Mucosa of descending colon (tissue), 3 donors: ENCODE measurements at regions not wholly inside any gene's neighbourhood (a gene's known extent, or its start where the extent isn't known, plus 50 kb on each side); places are given as distances from the start of the nearest gene placed in this dataset.

Experiments
- ATAC-seq: fragments of 200-7000 bp; cut with Tn5 transposase; one replicate; pipeline ENCODE4 v1.9.1; 2020; ENCODE audit warnings: mild to moderate bottlenecking, moderate library complexity
- DNase-seq, 3 donors: peaks; one replicate each; pipeline ENCODE4 v3.0.0-alpha.2; 2020
- H3K36me3 ChIP-seq: fragments of 200-600 bp; one replicate; pipeline ENCODE4 v1.8.0; 2021; ENCODE audit warnings: low read depth, mild to moderate bottlenecking
- H3K4me1 ChIP-seq: fragments of 200-600 bp; one replicate; pipeline ENCODE4 v1.8.0; 2021; ENCODE audit warnings: low read depth, mild to moderate bottlenecking
- H3K4me3 ChIP-seq: fragments of 200-600 bp; one replicate; pipeline ENCODE4 v1.8.0; 2021; ENCODE audit warnings: mild to moderate bottlenecking
- H3K9me3 ChIP-seq: fragments of 200-600 bp; one replicate; pipeline ENCODE4 v1.8.0; 2021; ENCODE audit warnings: mild to moderate bottlenecking
- CTCF ChIP-seq: fragments of 200-600 bp; IDR thresholded peaks from one replicate; pipeline ENCODE4 v1.8.0; 2022; ENCODE audit warnings: antibody characterized with exemption, mild to moderate bottlenecking
- intact Hi-C, 2 donors: fragments of 100-400 bp; cut with DNase I in 1 of 2; cut with micrococcal nuclease in 1 of 2; formaldehyde crosslinking; loops; one replicate each; pipeline versions ENCODE4 v1.11.0 to v1.11.1; 2022; cut with DNase I, micrococcal nuclease
- donor health status: DM: no; HTN: no; CAD: no; lungs with moderate emphysema.
- donor health status: DM: no; HTN: no; CAD: no.
- donor health status: DM: no; HTN: yes; CAD: no.

- no peaks in the 10 kb centered on the region for H3K9me3 ChIP-seq
- intact Hi-C loops, result no loop called here
- no peak for TF ChIP-seq CTCF
- H3K4me3 ChIP-seq, result no peak overlapping the region
- H3K36me3 ChIP-seq, result no peaks in the 10 kb centered on the region
- H3K4me1 ChIP-seq, result no peaks in the 10 kb centered on the region
- ATAC-seq, result no peak
- DNase-seq, result no peak
Observed at GRCh38 chr3:18494251-18494650, 69.1 kb upstream of the SATB1 start.

- no peaks in the 10 kb centered on the region for H3K36me3 ChIP-seq
- no peak for TF ChIP-seq CTCF
- no peak overlapping the region for H3K4me3 ChIP-seq
- no peaks in the 10 kb centered on the region for H3K4me1 ChIP-seq
- DNase-seq (no peak), ATAC-seq (peak; percentile 41)
- intact Hi-C loops, result no loop called here
- peaks cover under 1% of the 10 kb centered on the region for H3K9me3 ChIP-seq
Observed at GRCh38 chr3:18489939-18490338, 64.8 kb upstream of the SATB1 start.

GRCh38 chr3:18483226-18483625 lies 58.1 kb upstream of the SATB1 start:
- Histone ChIP-seq H3K36me3 (no peaks in the 10 kb centered on the region), H3K9me3 (peaks cover 4% of the 10 kb centered on the region), H3K4me3 (no peak overlapping the region), H3K4me1 (no peaks in the 10 kb centered on the region)
- no peak for TF ChIP-seq CTCF
- intact Hi-C loops, result no loop called here
- no peak for DNase-seq
- ATAC-seq, result no peak

- ATAC-seq (no peak), DNase-seq (no peak)
- no peaks in the 10 kb centered on the region for H3K36me3 ChIP-seq
- no peak for TF ChIP-seq CTCF
- H3K4me3 ChIP-seq, result no peak overlapping the region
- no peaks in the 10 kb centered on the region for H3K4me1 ChIP-seq
- peaks cover 4% of the 10 kb centered on the region for H3K9me3 ChIP-seq
- intact Hi-C loops, result no loop called here
Observed at GRCh38 chr3:18481946-18482548, 56.9 kb upstream of the SATB1 start.

- no peak for DNase-seq
- Histone ChIP-seq H3K4me1 (no peaks in the 10 kb centered on the region), H3K9me3 (no peaks in the 10 kb centered on the region), H3K4me3 (no peak overlapping the region), H3K36me3 (no peaks in the 10 kb centered on the region)
- intact Hi-C loops, result no loop called here
- ATAC-seq, result no peak
- TF ChIP-seq CTCF, result no peak
Observed at GRCh38 chr3:18477620-18478019, 52.5 kb upstream of the SATB1 start.
